ENCODE measurements at regions not wholly inside any gene's neighbourhood (a gene's known extent, or its start where the extent isn't known, plus 50 kb on each side); places are given as distances from the start of the nearest gene placed in this dataset.
"Not testable (repeated sequence)": the region's sequence is repeated elsewhere in the genome, so short reads cannot be mapped to it uniquely, and the experiment has no call there.

- TF ChIP-seq, protein P1, sequence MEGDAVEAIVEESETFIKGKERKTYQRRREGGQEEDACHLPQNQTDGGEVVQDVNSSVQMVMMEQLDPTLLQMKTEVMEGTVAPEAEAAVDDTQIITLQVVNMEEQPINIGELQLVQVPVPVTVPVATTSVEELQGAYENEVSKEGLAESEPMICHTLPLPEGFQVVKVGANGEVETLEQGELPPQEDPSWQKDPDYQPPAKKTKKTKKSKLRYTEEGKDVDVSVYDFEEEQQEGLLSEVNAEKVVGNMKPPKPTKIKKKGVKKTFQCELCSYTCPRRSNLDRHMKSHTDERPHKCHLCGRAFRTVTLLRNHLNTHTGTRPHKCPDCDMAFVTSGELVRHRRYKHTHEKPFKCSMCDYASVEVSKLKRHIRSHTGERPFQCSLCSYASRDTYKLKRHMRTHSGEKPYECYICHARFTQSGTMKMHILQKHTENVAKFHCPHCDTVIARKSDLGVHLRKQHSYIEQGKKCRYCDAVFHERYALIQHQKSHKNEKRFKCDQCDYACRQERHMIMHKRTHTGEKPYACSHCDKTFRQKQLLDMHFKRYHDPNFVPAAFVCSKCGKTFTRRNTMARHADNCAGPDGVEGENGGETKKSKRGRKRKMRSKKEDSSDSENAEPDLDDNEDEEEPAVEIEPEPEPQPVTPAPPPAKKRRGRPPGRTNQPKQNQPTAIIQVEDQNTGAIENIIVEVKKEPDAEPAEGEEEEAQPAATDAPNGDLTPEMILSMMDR (IDR thresholded peaks at IDR 0.05), result not testable (repeated sequence)
- not testable (repeated sequence) for TF ChIP-seq POLR2A (IDR thresholded peaks at IDR 0.05)
These were observed 128.1 kb downstream of the NBPF8 start for GRCh38 chr1:120542940-120543339.
